ENCODE measurements at regions not wholly inside any gene's neighbourhood (a gene's known extent, or its start where the extent isn't known, plus 50 kb on each side); places are given as distances from the start of the nearest gene placed in this dataset.

DNA sequence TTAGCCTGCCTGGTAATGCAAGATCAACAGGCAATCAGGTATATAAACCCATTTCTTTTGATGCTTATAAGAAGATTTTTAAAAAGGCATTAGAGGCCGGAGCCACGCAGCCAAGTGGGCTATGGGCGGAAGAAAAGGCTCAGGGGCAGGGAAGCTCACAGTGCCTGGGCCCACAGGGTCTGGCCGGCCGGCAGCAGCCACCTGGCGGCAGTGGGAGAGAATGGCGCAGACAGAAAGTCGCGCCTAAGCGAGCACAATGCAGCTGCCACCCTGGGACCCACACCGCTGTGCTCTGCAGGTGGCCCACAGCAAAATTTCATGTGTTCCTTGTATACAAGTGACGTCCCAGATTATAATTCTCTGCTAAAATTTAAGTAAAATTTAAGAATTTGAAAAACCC is 448.6 kb upstream of the RASGRP1 start:
- Mint-ChIP-seq H3K27ac (no peak overlapping the region), H3K4me3 (ENCODE audit: low read depth) (no peak overlapping the region)

DNA sequence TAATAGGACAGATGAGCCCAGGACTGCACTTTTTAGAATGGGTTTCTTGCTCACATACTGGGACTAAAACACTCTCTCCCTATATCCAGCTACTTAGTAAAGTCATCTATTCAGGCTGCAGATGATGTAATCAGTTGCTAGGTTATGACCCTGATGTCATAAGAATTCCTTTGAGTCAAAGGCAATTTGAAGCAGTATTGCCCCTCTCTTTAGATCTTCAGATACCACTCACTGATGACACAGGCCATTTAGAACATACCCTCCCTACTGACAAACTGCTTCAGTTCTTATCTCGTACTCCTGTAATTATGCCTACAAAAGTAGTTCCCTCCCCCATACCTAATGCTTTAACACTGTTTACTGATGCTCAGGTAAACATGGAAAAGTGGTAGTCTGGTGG is 450.1 kb upstream of the RASGRP1 start:
- Mint-ChIP-seq H3K27ac (no peak overlapping the region), H3K36me3 (ENCODE audit: insufficient read depth) (peaks cover under 1% of the 10 kb centered on the region), H3K27me3 (no peaks in the 10 kb centered on the region), H3K9me3 (ENCODE audit: low read depth) (peaks cover 28% of the 10 kb centered on the region), H3K4me1 (ENCODE audit: low read depth) (no peaks in the 10 kb centered on the region), H3K4me3 (ENCODE audit: low read depth) (no peak overlapping the region)
- no peak for DNase-seq (ENCODE audit: low spot score, unreplicated experiment)
- TF ChIP-seq, protein P1, sequence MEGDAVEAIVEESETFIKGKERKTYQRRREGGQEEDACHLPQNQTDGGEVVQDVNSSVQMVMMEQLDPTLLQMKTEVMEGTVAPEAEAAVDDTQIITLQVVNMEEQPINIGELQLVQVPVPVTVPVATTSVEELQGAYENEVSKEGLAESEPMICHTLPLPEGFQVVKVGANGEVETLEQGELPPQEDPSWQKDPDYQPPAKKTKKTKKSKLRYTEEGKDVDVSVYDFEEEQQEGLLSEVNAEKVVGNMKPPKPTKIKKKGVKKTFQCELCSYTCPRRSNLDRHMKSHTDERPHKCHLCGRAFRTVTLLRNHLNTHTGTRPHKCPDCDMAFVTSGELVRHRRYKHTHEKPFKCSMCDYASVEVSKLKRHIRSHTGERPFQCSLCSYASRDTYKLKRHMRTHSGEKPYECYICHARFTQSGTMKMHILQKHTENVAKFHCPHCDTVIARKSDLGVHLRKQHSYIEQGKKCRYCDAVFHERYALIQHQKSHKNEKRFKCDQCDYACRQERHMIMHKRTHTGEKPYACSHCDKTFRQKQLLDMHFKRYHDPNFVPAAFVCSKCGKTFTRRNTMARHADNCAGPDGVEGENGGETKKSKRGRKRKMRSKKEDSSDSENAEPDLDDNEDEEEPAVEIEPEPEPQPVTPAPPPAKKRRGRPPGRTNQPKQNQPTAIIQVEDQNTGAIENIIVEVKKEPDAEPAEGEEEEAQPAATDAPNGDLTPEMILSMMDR (IDR thresholded peaks at IDR 0.05; ENCODE audit: unreplicated experiment), result no peak

More for the DNA sequence above, 448.6 kb upstream of the RASGRP1 start:
- Mint-ChIP-seq H3K4me1 (ENCODE audit: low read depth) (no peaks in the 10 kb centered on the region), H3K27me3 (no peaks in the 10 kb centered on the region), H3K9me3 (ENCODE audit: low read depth) (peaks cover 39% of the 10 kb centered on the region), H3K36me3 (ENCODE audit: insufficient read depth) (peaks cover 2% of the 10 kb centered on the region)
- TF ChIP-seq, protein P1 (IDR thresholded peaks at IDR 0.05; ENCODE audit: unreplicated experiment), result no peak
- DNase-seq (ENCODE audit: low spot score, unreplicated experiment), result no peak

DNA sequence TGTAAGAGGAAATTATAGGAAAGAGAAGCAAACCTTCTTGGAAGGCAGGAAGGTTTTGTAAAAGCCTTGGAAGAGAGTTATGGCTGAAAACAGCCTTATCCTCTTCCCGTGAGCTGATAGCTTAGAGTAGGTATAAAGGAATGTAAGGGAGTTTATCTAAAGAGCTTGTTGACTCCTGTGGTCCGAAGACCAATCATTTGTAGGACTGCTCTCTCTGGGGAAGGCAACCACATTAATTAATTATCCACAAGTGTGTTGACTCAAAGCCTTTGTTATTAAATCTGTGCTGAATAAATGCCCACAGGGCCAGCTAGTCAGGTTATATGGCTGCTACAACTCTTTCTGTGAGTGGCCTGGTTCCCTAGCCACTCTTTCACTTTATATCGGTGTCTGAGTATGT is 452.1 kb upstream of the RASGRP1 start:
- TF ChIP-seq, protein P1 (IDR thresholded peaks at IDR 0.05; ENCODE audit: unreplicated experiment), result no peak
- Mint-ChIP-seq H3K4me3 (ENCODE audit: low read depth) (no peak overlapping the region), H3K9me3 (ENCODE audit: low read depth) (peaks cover 11% of the 10 kb centered on the region), H3K36me3 (ENCODE audit: insufficient read depth) (no peaks in the 10 kb centered on the region), H3K27me3 (no peaks in the 10 kb centered on the region), H3K27ac (no peak overlapping the region), H3K4me1 (ENCODE audit: low read depth) (no peaks in the 10 kb centered on the region)
- no peak for DNase-seq (ENCODE audit: low spot score, unreplicated experiment)

DNA sequence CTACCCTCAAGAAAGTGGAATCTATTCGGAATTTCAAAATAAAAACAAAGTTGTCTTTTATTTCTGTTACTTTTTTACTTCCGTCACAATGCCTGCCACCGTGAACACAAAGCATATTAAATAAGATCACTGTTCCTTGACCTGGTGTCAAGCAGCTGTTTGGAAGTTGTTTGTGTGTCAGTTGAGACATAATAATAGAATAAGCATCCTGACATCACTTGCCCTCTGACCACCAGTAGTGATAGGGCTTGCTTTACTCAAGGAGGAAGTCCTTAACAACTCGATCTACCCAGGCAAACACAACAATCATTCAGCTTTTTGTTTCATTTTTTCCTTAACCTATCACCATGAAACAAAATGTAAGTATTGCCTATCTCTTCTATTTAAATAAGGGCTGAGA is 454.4 kb upstream of the RASGRP1 start:
- TF ChIP-seq, protein P1 (IDR thresholded peaks at IDR 0.05; ENCODE audit: unreplicated experiment), result no peak
- DNase-seq (ENCODE audit: low spot score, unreplicated experiment), result no peak
- Mint-ChIP-seq H3K4me3 (ENCODE audit: low read depth) (no peak overlapping the region), H3K36me3 (ENCODE audit: insufficient read depth) (no peaks in the 10 kb centered on the region), H3K27me3 (no peaks in the 10 kb centered on the region), H3K9me3 (ENCODE audit: low read depth) (peaks cover 8% of the 10 kb centered on the region), H3K27ac (no peak overlapping the region), H3K4me1 (ENCODE audit: low read depth) (no peaks in the 10 kb centered on the region)

DNA sequence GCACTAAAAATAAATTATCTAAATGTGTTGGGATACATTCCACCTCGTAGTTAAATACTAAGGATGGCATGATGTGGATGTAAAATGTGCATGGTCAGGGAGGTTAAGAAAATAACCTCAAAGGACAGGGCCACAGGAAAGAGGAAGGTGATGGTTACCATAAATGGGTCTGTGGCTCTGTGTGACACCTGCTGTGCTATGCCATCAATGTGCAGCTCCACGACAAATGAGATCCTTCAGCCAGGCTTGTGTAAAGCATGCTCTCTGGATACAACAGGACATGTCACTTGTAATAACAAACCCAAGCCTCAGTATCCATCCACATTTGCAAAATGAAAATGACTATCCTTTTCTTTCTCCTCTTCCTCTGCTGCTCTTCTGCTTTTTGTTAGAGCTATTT is 456.7 kb upstream of the RASGRP1 start:
- no peak overlapping the region for H3K4me3 Mint-ChIP-seq (ENCODE audit: low read depth)
- no peak for DNase-seq (ENCODE audit: low spot score, unreplicated experiment)
- no peaks in the 10 kb centered on the region for H3K4me1 Mint-ChIP-seq (ENCODE audit: low read depth)
- no peak overlapping the region for H3K27ac Mint-ChIP-seq
- H3K27me3 Mint-ChIP-seq, result no peaks in the 10 kb centered on the region
- TF ChIP-seq, protein P1 (IDR thresholded peaks at IDR 0.05; ENCODE audit: unreplicated experiment), result no peak
- H3K36me3 Mint-ChIP-seq (ENCODE audit: insufficient read depth), result no peaks in the 10 kb centered on the region
- H3K9me3 Mint-ChIP-seq (ENCODE audit: low read depth), result peaks cover 3% of the 10 kb centered on the region

All from progenitor cell of endocrine pancreas (in vitro differentiated cells).